Liver (tissue), 8 donors: ENCODE measurements at regions not wholly inside any gene's neighbourhood (a gene's known extent, or its start where the extent isn't known, plus 50 kb on each side); places are given as distances from the start of the nearest gene placed in this dataset.

Experiments used
- DNase-seq: peaks from one replicate; pipeline ENCODE4 v3.0.0-alpha.2; 2017; ENCODE audit warnings: low spot score
- H3K27ac ChIP-seq, 2 donors: one replicate each; pipeline ENCODE4 v1.7.0; 2013; ENCODE audit warnings: inconsistent platforms in 2 of 2, low read length in 2 of 2, control low read depth in 1 of 2, low read depth in 1 of 2, mild to moderate bottlenecking in 1 of 2
- H3K27me3 ChIP-seq, 4 donors: one replicate each; pipeline versions ENCODE4 v1.6.1 to v1.7.0; 2013; ENCODE audit warnings: low read length in 3 of 4, inconsistent platforms in 1 of 4, mild to moderate bottlenecking in 1 of 4, moderate library complexity in 1 of 4; ENCODE audit not compliant: control insufficient read depth in 4 of 4, insufficient read depth in 4 of 4
- H3K36me3 ChIP-seq, 4 donors: one replicate each; pipeline versions ENCODE4 v1.6.1 to v1.7.0; 2013; ENCODE audit warnings: low read length in 3 of 4, mild to moderate bottlenecking in 3 of 4, low read depth in 1 of 4, moderate library complexity in 1 of 4; ENCODE audit not compliant: control insufficient read depth in 4 of 4, insufficient read depth in 3 of 4
- H3K4me1 ChIP-seq, 4 donors: one replicate each; pipeline versions ENCODE4 v1.6.1 to v1.7.0; 2013; ENCODE audit warnings: low read length in 3 of 4, mild to moderate bottlenecking in 3 of 4, moderate library complexity in 1 of 4; ENCODE audit not compliant: control insufficient read depth in 4 of 4, insufficient read depth in 4 of 4
- H3K4me3 ChIP-seq, 3 donors: one replicate each; pipeline versions ENCODE4 v1.6.1 to v1.7.0; 2013; ENCODE audit warnings: low read length in 3 of 3, control low read depth in 1 of 3, low read depth in 1 of 3, mild to moderate bottlenecking in 1 of 3
- H3K9ac ChIP-seq, 2 donors: one replicate each; pipeline ENCODE4 v1.7.0; 2013; ENCODE audit warnings: low read length in 2 of 2, mild to moderate bottlenecking in 2 of 2, moderate library complexity in 2 of 2, control low read depth in 1 of 2, low read depth in 1 of 2
- H3K9me3 ChIP-seq, 4 donors: one replicate each; pipeline versions ENCODE4 v1.6.1 to v1.7.0; 2013; ENCODE audit warnings: low read length in 3 of 4; ENCODE audit not compliant: control insufficient read depth in 4 of 4
- ATF3 ChIP-seq: IDR thresholded peaks from 2 replicates; pipeline ENCODE4 v1.6.1; 2016; ENCODE audit warnings: antibody characterized with exemption
- EGR1 ChIP-seq, 2 donors: IDR thresholded peaks; 2 replicates each; pipeline ENCODE4 v1.6.1; 2016 to 2018; ENCODE audit warnings: antibody characterized with exemption in 2 of 2, low read depth in 2 of 2
- FOXA1 ChIP-seq: IDR thresholded peaks from 2 replicates; pipeline ENCODE4 v1.6.1; 2016; ENCODE audit warnings: antibody characterized with exemption
- FOXA2 ChIP-seq: IDR thresholded peaks from 2 replicates; pipeline ENCODE4 v1.6.1; 2016; ENCODE audit warnings: antibody characterized with exemption
- GABPA ChIP-seq, 2 donors: IDR thresholded peaks in 1 of 2; conservative IDR thresholded peaks in 1 of 2; 2 replicates each; pipeline ENCODE4 v1.6.1; 2016; ENCODE audit warnings: antibody characterized with exemption in 2 of 2, mild to moderate bottlenecking in 1 of 2, moderate library complexity in 1 of 2
- HNF4A ChIP-seq, 2 donors: conservative IDR thresholded peaks; 2 replicates each; pipeline ENCODE4 v1.6.1; 2016; ENCODE audit warnings: antibody characterized with exemption in 2 of 2, mild to moderate bottlenecking in 2 of 2
- HNF4G ChIP-seq: IDR thresholded peaks from 2 replicates; pipeline ENCODE4 v1.6.1; 2016; ENCODE audit warnings: antibody characterized with exemption
- JUND ChIP-seq, 2 donors: IDR thresholded peaks; 2 replicates each; pipeline ENCODE4 v1.6.1; 2016; ENCODE audit warnings: antibody characterized with exemption in 2 of 2
- NR2F2 ChIP-seq: IDR thresholded peaks from 2 replicates; pipeline ENCODE4 v1.6.1; 2016; ENCODE audit warnings: antibody characterized with exemption
- RAD21 ChIP-seq, 2 donors: IDR thresholded peaks; 2 replicates each; pipeline ENCODE4 v1.6.1; 2016; ENCODE audit warnings: antibody characterized with exemption in 2 of 2, mild to moderate bottlenecking in 2 of 2
- REST ChIP-seq: IDR thresholded peaks from 2 replicates; pipeline ENCODE4 v1.6.1; 2016; ENCODE audit warnings: antibody characterized with exemption, mild to moderate bottlenecking
- RXRA ChIP-seq, 2 donors: IDR thresholded peaks; 2 replicates each; pipeline ENCODE4 v1.6.1; 2017 to 2018; ENCODE audit warnings: antibody characterized with exemption in 2 of 2, mild to moderate bottlenecking in 1 of 2
- SP1 ChIP-seq: IDR thresholded peaks from 2 replicates; pipeline ENCODE4 v1.6.1; 2018; ENCODE audit warnings: antibody characterized with exemption, mild to moderate bottlenecking
- TAF1 ChIP-seq: conservative IDR thresholded peaks from 2 replicates; pipeline ENCODE4 v1.6.1; 2016; ENCODE audit warnings: antibody characterized with exemption, mild to moderate bottlenecking
- YY1 ChIP-seq: IDR thresholded peaks from 2 replicates; pipeline ENCODE4 v1.6.1; 2016; ENCODE audit warnings: antibody characterized with exemption, mild to moderate bottlenecking
- ZBTB33 ChIP-seq: IDR thresholded peaks from 2 replicates; pipeline ENCODE4 v1.6.1; 2016; ENCODE audit warnings: antibody characterized with exemption
- WGBS: extraction: QIAGEN DNeasy Blood & Tissue Kit; methylation state at CpG from one replicate; pipeline ENCODE4 v1.1.7; 2013; 5-methylcytosine and 5-hydroxymethylcytosine counted together
- TF ChIP-seq, protein P1 (sequence below): IDR thresholded peaks from 2 replicates; pipeline ENCODE4 v1.6.1; 2016; ENCODE audit warnings: antibody characterized with exemption
- TF ChIP-seq, protein P2 (sequence below): fragments of 150-350 bp; IDR thresholded peaks from 2 replicates; pipeline ENCODE4 v1.5.1; 2017; ENCODE audit warnings: improper control_type of control experiment, low read depth, low read length; ENCODE audit not compliant: missing input control
- donor health status: healthy.
- donor health status: healthy.
- donor health status: healthy.
- donor health status: healthy.
- donor health status: healthy.

GRCh38 chr13:70370924-70371323 lies 262.7 kb upstream of the KLHL1 start:
- Histone ChIP-seq H3K9me3 (no peaks in the 10 kb centered on the region), H3K4me1 (no peaks in the 10 kb centered on the region), H3K27me3 (no peaks in the 10 kb centered on the region), H3K9ac (no peak overlapping the region), H3K27ac (no peak overlapping the region), H3K36me3 (no peaks in the 10 kb centered on the region), H3K4me3 (no peak overlapping the region)
- 82% methylated on average over 6 of the region's 6 CpGs for WGBS
- DNase-seq = no peak
- TF ChIP-seq, protein P1, sequence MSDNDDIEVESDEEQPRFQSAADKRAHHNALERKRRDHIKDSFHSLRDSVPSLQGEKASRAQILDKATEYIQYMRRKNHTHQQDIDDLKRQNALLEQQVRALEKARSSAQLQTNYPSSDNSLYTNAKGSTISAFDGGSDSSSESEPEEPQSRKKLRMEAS = no peak
- TF ChIP-seq EGR1 (IDR thresholded peaks at IDR 0.05; ENCODE audit: low read depth in 2 of 2) (no peak), ZBTB33 (no peak), REST (no peak), HNF4A (conservative IDR thresholded peaks at IDR 0.05) (no peak), FOXA2 (no peak), RXRA (IDR thresholded peaks at IDR 0.05) (no peak), GABPA (IDR thresholded peaks at IDR 0.05 in 1 of 2, conservative IDR thresholded peaks at IDR 0.05 in 1 of 2) (no peak), YY1 (no peak), HNF4G (no peak), TAF1 (no peak), FOXA1 (no peak), JUND (IDR thresholded peaks at IDR 0.05) (no peak), ATF3 (no peak), SP1 (no peak), NR2F2 (no peak), RAD21 (IDR thresholded peaks at IDR 0.05) (no peak)
- TF ChIP-seq, protein P2, sequence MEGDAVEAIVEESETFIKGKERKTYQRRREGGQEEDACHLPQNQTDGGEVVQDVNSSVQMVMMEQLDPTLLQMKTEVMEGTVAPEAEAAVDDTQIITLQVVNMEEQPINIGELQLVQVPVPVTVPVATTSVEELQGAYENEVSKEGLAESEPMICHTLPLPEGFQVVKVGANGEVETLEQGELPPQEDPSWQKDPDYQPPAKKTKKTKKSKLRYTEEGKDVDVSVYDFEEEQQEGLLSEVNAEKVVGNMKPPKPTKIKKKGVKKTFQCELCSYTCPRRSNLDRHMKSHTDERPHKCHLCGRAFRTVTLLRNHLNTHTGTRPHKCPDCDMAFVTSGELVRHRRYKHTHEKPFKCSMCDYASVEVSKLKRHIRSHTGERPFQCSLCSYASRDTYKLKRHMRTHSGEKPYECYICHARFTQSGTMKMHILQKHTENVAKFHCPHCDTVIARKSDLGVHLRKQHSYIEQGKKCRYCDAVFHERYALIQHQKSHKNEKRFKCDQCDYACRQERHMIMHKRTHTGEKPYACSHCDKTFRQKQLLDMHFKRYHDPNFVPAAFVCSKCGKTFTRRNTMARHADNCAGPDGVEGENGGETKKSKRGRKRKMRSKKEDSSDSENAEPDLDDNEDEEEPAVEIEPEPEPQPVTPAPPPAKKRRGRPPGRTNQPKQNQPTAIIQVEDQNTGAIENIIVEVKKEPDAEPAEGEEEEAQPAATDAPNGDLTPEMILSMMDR = no peak

DNA sequence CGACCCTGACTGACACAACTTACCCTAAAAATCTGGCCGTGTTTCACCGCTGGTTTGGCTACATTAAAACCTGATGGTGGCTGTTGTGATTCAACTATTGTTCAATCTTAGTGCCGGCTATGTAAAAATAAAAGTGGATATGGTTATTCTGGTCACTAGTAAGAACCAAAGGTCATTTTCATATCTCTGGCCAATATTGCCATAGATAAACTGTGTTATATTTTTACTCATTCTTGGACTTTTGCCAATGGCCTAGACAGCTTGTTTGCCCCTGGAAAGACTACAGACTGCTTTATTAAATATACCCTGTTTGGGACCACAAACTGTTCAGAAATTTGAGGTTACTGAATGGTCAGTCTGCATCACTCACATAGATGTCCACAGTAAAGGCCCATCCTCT lies 258.5 kb upstream of the KLHL1 start:
- TF ChIP-seq FOXA1 (no peak), YY1 (no peak), EGR1 (IDR thresholded peaks at IDR 0.05; ENCODE audit: low read depth in 2 of 2) (no peak), NR2F2 (no peak), HNF4G (no peak)
- H3K4me1 ChIP-seq = no peaks in the 10 kb centered on the region
- no peak for DNase-seq

More for the DNA sequence above, 258.5 kb upstream of the KLHL1 start:
- Histone ChIP-seq H3K27me3 (no peaks in the 10 kb centered on the region), H3K27ac (no peak overlapping the region), H3K36me3 (no peaks in the 10 kb centered on the region), H3K9me3 (no peaks in the 10 kb centered on the region), H3K4me3 (no peak overlapping the region), H3K9ac (no peak overlapping the region)
- WGBS = 74% methylated on average over 4 of the region's 4 CpGs
